Endothelial cell of umbilical vein (primary cell): ENCODE measurements at regions not wholly inside any gene's neighbourhood (a gene's known extent, or its start where the extent isn't known, plus 50 kb on each side); places are given as distances from the start of the nearest gene placed in this dataset.

Source experiments
- BruUV-seq: library from RNA; stranded (reverse); fragments of 400-500 nt; replicated peaks from 2 replicates; lab custom pipeline; 2021; lab: Mats Ljungman, UMichigan
- CTCF ChIA-PET: fragments of 300-600, 350-600 bp; sonication (Branson Sonifier 250); formaldehyde crosslinking; loops from one replicate; lab custom pipeline; 2021; ENCODE audit warnings: antibody characterized with exemption, inconsistent platforms; lab: Charles Lee
- POLR2A ChIA-PET: fragments of 300-600, 350-600 bp; sonication (Branson Sonifier 250); formaldehyde crosslinking; loops from one replicate; lab custom pipeline; 2021; ENCODE audit warnings: antibody characterized with exemption, inconsistent platforms; lab: Charles Lee
- DNase-seq: peaks from one replicate; pipeline ENCODE4 v3.0.0-alpha.2; 2011; ENCODE audit warnings: low read depth, low spot score
- FAIRE-seq: peaks from 2 replicates; lab custom pipeline; 2011; peaks lifted over from hg19 to GRCh38; lab: Jason Lieb, UNC
- H2AFZ ChIP-seq: 2 replicates; pipeline ENCODE4 v1.6.0; 2012; ENCODE audit warnings: low read depth, low read length, control low read depth, inconsistent platforms
- H3K27ac ChIP-seq: 2 replicates; pipeline ENCODE4 v1.5.1; 2011; ENCODE audit warnings: low read depth, mild to moderate bottlenecking, control low read depth, low read length, moderate library complexity; ENCODE audit not compliant: insufficient read depth
- H3K27me3 ChIP-seq, 2 experiments: 2 replicates each; pipeline versions ENCODE4 v1.6.0 to v1.6.1; 2011; ENCODE audit warnings: low read length in 2 of 2, mixed read lengths in 1 of 2; ENCODE audit not compliant: control insufficient read depth in 2 of 2, insufficient read depth in 2 of 2
- H3K36me3 ChIP-seq, 2 experiments: 2 replicates in 1 of 2; 3 replicates in 1 of 2; pipeline ENCODE4 v1.5.1; 2011; ENCODE audit warnings: low read length in 2 of 2, mild to moderate bottlenecking in 1 of 2, moderate library complexity in 1 of 2; ENCODE audit not compliant: control insufficient read depth in 2 of 2, insufficient read depth in 2 of 2; ENCODE audit errors: extremely low read depth in 1 of 2
- H3K4me1 ChIP-seq: 3 replicates; pipeline ENCODE4 v1.5.1; 2011; ENCODE audit warnings: mild to moderate bottlenecking, low read length; ENCODE audit not compliant: control insufficient read depth, insufficient read depth; ENCODE audit errors: extremely low read depth
- H3K4me2 ChIP-seq: 2 replicates; pipeline ENCODE4 v1.6.1; 2011; ENCODE audit warnings: low read length, control low read depth, mixed read lengths; ENCODE audit not compliant: insufficient read depth
- H3K4me3 ChIP-seq, 3 experiments: fragments of 200-600 bp in 1 of 3; sonication (generic), shearing (Covaris generic) in 1 of 3; replicated peaks in 1 of 3; 2 replicates each; pipeline ENCODE4 v1.5.1; 2011 to 2016; ENCODE audit warnings: control low read depth in 3 of 3, low read length in 3 of 3, mild to moderate bottlenecking in 2 of 3, inconsistent platforms in 1 of 3, low read depth in 1 of 3, moderate library complexity in 1 of 3; ENCODE audit not compliant: insufficient read depth in 1 of 3
- H3K79me2 ChIP-seq: 2 replicates; pipeline ENCODE4 v1.6.0; 2012; ENCODE audit warnings: low read length, inconsistent platforms; ENCODE audit not compliant: control insufficient read depth, insufficient read depth
- H3K9ac ChIP-seq: replicated peaks from 2 replicates; pipeline ENCODE3; 2011; ENCODE audit warnings: low read length, control low read depth; ENCODE audit not compliant: insufficient read depth; ENCODE audit errors: extremely low read depth
- H3K9me1 ChIP-seq: replicated peaks from 3 replicates; pipeline ENCODE4 v1.6.0; 2011; ENCODE audit warnings: mild to moderate bottlenecking, low read length; ENCODE audit not compliant: control insufficient read depth, insufficient read depth; ENCODE audit errors: extremely low read depth
- H3K9me3 ChIP-seq: replicated peaks from 2 replicates; pipeline ENCODE4 v1.5.1; 2012; ENCODE audit warnings: low read length, inconsistent platforms; ENCODE audit not compliant: control insufficient read depth, insufficient read depth
- H4K20me1 ChIP-seq: replicated peaks from 2 replicates; pipeline ENCODE3; 2011; ENCODE audit warnings: mild to moderate bottlenecking, low read length; ENCODE audit not compliant: control insufficient read depth, insufficient read depth; ENCODE audit errors: extremely low read depth
- EZH2 ChIP-seq: IDR thresholded peaks from 2 replicates; pipeline ENCODE4 v1.6.1; 2012; ENCODE audit warnings: borderline replicate concordance, low read depth, mild to moderate bottlenecking, moderate library complexity, low read length, inconsistent platforms; ENCODE audit not compliant: severe bottlenecking
- FOS ChIP-seq: IDR thresholded peaks from 2 replicates; pipeline ENCODE4 v1.6.1; 2011; ENCODE audit warnings: mild to moderate bottlenecking, low read length, moderate library complexity, borderline replicate concordance; ENCODE audit not compliant: insufficient read depth
- GATA2 ChIP-seq: IDR thresholded peaks from 2 replicates; pipeline ENCODE4 v1.7.0; 2011; ENCODE audit warnings: low read depth, mild to moderate bottlenecking, moderate library complexity, mixed read lengths, low read length; ENCODE audit not compliant: insufficient read length, insufficient read depth
- JUN ChIP-seq: IDR thresholded peaks from 2 replicates; pipeline ENCODE4 v1.6.1; 2011; ENCODE audit warnings: borderline replicate concordance, low read depth; ENCODE audit not compliant: insufficient read length, insufficient read depth
- MYC ChIP-seq: IDR thresholded peaks from one replicate; pipeline ENCODE4 v1.6.1; 2011; ENCODE audit warnings: mild to moderate bottlenecking, low read depth, low read length
- POLR2A ChIP-seq: IDR thresholded peaks from 2 replicates; pipeline ENCODE4 v1.6.1; 2012; ENCODE audit warnings: low read depth, mild to moderate bottlenecking, control low read depth, low read length
- POLR2AphosphoS5 ChIP-seq: IDR thresholded peaks from 2 replicates; pipeline ENCODE4 v1.6.1; 2012; ENCODE audit warnings: low read depth, mild to moderate bottlenecking, control low read depth, low read length, moderate library complexity; ENCODE audit not compliant: insufficient read depth
- dilution Hi-C: fragments of 300-500 bp; cut with MboI; formaldehyde crosslinking; loops from one replicate; pipeline ENCODE4 v1.15.0; 2019; ENCODE audit warnings: low sequenced_read_pairs; ENCODE audit not compliant: extremely low pct_ligation_motif_present
- intact Hi-C: fragments of 100-400 bp; cut with micrococcal nuclease; formaldehyde crosslinking; loops from one replicate; pipeline ENCODE4 v1.10.0; 2022
- TF ChIP-seq, protein P1 (sequence below): IDR thresholded peaks from 2 replicates; pipeline ENCODE4 v1.6.1; 2011; ENCODE audit not compliant: insufficient read depth, insufficient read length
- TF ChIP-seq, protein P2 (sequence below), 2 donors: IDR thresholded peaks; 1 replicate in 1 of 2; 2 replicates in 1 of 2; pipeline ENCODE4 v1.5.1; 2011; ENCODE audit warnings: low read length in 2 of 2, mild to moderate bottlenecking in 2 of 2, moderate library complexity in 2 of 2, control low read depth in 1 of 2, inconsistent platforms in 1 of 2, low read depth in 1 of 2; ENCODE audit not compliant: insufficient read depth in 1 of 2; ENCODE audit errors: extremely low read depth in 1 of 2

DNA sequence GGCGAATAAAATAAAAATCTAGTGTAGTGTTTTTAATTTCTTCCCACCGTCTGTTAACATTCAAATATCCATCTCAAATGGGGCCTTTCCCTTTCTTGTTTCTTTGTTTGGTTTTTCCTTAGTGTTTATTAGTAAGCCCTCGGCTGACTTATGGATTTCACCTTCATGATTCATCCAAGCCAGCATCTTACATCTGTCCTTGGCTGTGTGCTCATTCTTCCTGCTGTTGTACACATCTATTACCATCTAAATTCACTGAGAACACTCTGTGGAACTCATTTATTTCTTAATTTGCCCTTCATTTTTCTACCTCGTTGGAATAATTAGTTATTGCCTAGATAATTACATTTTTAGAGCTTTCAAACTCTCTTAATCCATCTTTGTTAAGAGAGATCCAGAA lies 84.9 kb downstream of the SPCS3 start:
- dilution Hi-C loops = no loop called here
- Histone ChIP-seq H3K36me3 (no peaks in the 10 kb centered on the region), H3K9me3 (no peaks in the 10 kb centered on the region), H3K27ac (no peak overlapping the region), H3K4me2 (no peak overlapping the region), H3K4me1 (no peaks in the 10 kb centered on the region), H3K79me2 (no peaks in the 10 kb centered on the region), H3K9ac (no peak overlapping the region), H3K9me1 (no peaks in the 10 kb centered on the region), H2AFZ (no peak overlapping the region), H4K20me1 (no peaks in the 10 kb centered on the region), H3K4me3 (no peak overlapping the region), H3K27me3 (peaks cover 13 to 31% of the 10 kb centered on the region in 2 experiments)
- CTCF ChIA-PET = no interaction called here
- no TSS peak for BruUV-seq
- POLR2A ChIA-PET = no interaction called here
- TF ChIP-seq EZH2 (no peak), FOS (no peak), GATA2 (no peak), JUN (no peak), MYC (no peak), POLR2A (no peak), POLR2AphosphoS5 (no peak)
- TF ChIP-seq, protein P1, sequence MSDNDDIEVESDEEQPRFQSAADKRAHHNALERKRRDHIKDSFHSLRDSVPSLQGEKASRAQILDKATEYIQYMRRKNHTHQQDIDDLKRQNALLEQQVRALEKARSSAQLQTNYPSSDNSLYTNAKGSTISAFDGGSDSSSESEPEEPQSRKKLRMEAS = no peak
- TF ChIP-seq, protein P2, sequence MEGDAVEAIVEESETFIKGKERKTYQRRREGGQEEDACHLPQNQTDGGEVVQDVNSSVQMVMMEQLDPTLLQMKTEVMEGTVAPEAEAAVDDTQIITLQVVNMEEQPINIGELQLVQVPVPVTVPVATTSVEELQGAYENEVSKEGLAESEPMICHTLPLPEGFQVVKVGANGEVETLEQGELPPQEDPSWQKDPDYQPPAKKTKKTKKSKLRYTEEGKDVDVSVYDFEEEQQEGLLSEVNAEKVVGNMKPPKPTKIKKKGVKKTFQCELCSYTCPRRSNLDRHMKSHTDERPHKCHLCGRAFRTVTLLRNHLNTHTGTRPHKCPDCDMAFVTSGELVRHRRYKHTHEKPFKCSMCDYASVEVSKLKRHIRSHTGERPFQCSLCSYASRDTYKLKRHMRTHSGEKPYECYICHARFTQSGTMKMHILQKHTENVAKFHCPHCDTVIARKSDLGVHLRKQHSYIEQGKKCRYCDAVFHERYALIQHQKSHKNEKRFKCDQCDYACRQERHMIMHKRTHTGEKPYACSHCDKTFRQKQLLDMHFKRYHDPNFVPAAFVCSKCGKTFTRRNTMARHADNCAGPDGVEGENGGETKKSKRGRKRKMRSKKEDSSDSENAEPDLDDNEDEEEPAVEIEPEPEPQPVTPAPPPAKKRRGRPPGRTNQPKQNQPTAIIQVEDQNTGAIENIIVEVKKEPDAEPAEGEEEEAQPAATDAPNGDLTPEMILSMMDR (IDR thresholded peaks at IDR 0.05; ENCODE audit: extremely low read depth in 1 of 2, insufficient read depth in 1 of 2, low read depth in 1 of 2, low read length in 2 of 2) = no peak
- intact Hi-C loops = no loop called here
- FAIRE-seq (no peak), DNase-seq (no peak)
